Activated naive CD4-positive, alpha-beta T cell (primary cell): ENCODE measurements at regions not wholly inside any gene's neighbourhood (a gene's known extent, or its start where the extent isn't known, plus 50 kb on each side); places are given as distances from the start of the nearest gene placed in this dataset.

Source experiments
- DNase-seq, 4 experiments: peaks; one replicate each; lab custom pipeline; 2025; lab: John Stamatoyannopoulos, UW

GRCh38 chr12:92000597-92000996, 145.0 kb downstream of the BTG1 start:
- no peak for DNase-seq

- no peak for DNase-seq
Observed at GRCh38 chr12:91999823-92000222, 145.8 kb downstream of the BTG1 start.

GRCh38 chr12:91998316-91998715, 147.3 kb downstream of the BTG1 start:
- no peak for DNase-seq

GRCh38 chr12:91994208-91994797, 151.3 kb downstream of the BTG1 start:
- no peak for DNase-seq

- DNase-seq: no peak
Observed at GRCh38 chr12:91993287-91994017, 152.2 kb downstream of the BTG1 start.

GRCh38 chr12:91991399-91992187, 154.1 kb downstream of the BTG1 start:
- no peak for DNase-seq

- no peak for DNase-seq
Observed at GRCh38 chr12:91990525-91990924, 155.1 kb downstream of the BTG1 start.

GRCh38 chr12:91989143-91989542, 156.5 kb downstream of the BTG1 start:
- DNase-seq: no peak

GRCh38 chr12:91988086-91988923, 157.3 kb downstream of the BTG1 start:
- no peak for DNase-seq

GRCh38 chr12:91986084-91986483, 159.6 kb downstream of the BTG1 start:
- DNase-seq: no peak

- no peak for DNase-seq
Observed at GRCh38 chr12:91985002-91985787, 160.5 kb downstream of the BTG1 start.

GRCh38 chr12:91984556-91984955, 161.1 kb downstream of the BTG1 start:
- no peak for DNase-seq

- no peak for DNase-seq
Observed at GRCh38 chr12:91983935-91984334, 161.7 kb downstream of the BTG1 start.

- DNase-seq: no peak
Observed at GRCh38 chr12:91982946-91983345, 162.7 kb downstream of the BTG1 start.

GRCh38 chr12:91980389-91980821, 165.2 kb downstream of the BTG1 start:
- DNase-seq: no peak

- DNase-seq: peak in 1 of 4 experiments; percentile 5
Observed at GRCh38 chr12:91978143-91978542, 167.5 kb downstream of the BTG1 start.

GRCh38 chr12:91975891-91976290, 169.8 kb downstream of the BTG1 start:
- no peak for DNase-seq

GRCh38 chr12:91974541-91975085, 171.0 kb downstream of the BTG1 start:
- DNase-seq: no peak

- DNase-seq: no peak
Observed at GRCh38 chr12:91973813-91974212, 171.8 kb downstream of the BTG1 start.

GRCh38 chr12:91972896-91973295, 172.8 kb downstream of the BTG1 start:
- DNase-seq: no peak

GRCh38 chr12:91968777-91969171, 176.9 kb downstream of the BTG1 start:
- no peak for DNase-seq
